Muscle layer of colon (tissue), 2 donors: ENCODE measurements at regions not wholly inside any gene's neighbourhood (a gene's known extent, or its start where the extent isn't known, plus 50 kb on each side); places are given as distances from the start of the nearest gene placed in this dataset.
"Not testable (repeated sequence)": the region's sequence is repeated elsewhere in the genome, so short reads cannot be mapped to it uniquely, and the experiment has no call there.

Source experiments
- H3K27ac ChIP-seq: one replicate; pipeline ENCODE4 v1.7.0; 2013; ENCODE audit warnings: low read depth, mild to moderate bottlenecking, low read length, moderate library complexity
- H3K27me3 ChIP-seq, 2 donors: one replicate each; pipeline ENCODE4 v1.7.0; 2013; ENCODE audit warnings: low read length in 2 of 2, mild to moderate bottlenecking in 2 of 2; ENCODE audit not compliant: insufficient read depth in 2 of 2, control insufficient read depth in 1 of 2
- H3K36me3 ChIP-seq: one replicate; pipeline ENCODE4 v1.7.0; 2013; ENCODE audit warnings: mild to moderate bottlenecking, low read length; ENCODE audit not compliant: insufficient read depth
- H3K4me1 ChIP-seq: one replicate; pipeline ENCODE4 v1.7.0; 2013; ENCODE audit warnings: mild to moderate bottlenecking, low read length; ENCODE audit not compliant: insufficient read depth
- H3K4me3 ChIP-seq, 2 donors: one replicate each; pipeline ENCODE4 v1.7.0; 2013; ENCODE audit warnings: low read length in 2 of 2, low read depth in 1 of 2, mild to moderate bottlenecking in 1 of 2, moderate library complexity in 1 of 2
- H3K9ac ChIP-seq: one replicate; pipeline ENCODE4 v1.7.0; 2013; ENCODE audit warnings: low read length
- H3K9me3 ChIP-seq: one replicate; pipeline ENCODE4 v1.7.0; 2013; ENCODE audit warnings: mild to moderate bottlenecking, low read length
- donor health status: abdominal sarcoma.
- donor health status: Adenocarcinoma of cecum.

DNA sequence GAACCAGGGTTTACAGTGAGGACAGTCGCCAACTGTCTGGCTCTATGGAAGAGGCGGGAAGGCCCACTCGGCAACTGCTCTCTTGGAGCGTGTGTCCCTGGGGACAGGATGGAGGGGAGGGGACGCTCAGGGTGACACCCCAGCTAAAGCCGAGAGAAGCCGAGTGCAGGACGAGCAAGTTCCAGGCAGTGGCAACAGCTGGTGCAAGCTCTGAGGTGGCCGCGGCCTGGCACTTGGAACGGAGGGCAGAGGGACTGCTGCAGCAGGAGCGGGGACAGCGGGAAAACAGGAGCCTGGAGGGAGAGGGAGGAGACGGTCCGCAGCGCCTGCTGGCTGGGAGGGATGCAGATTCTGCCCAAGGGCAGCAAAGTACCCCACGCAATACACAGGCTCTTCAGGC lies 113.8 kb upstream of the CCZ1B start:
- not testable (repeated sequence) for H3K9ac ChIP-seq, H3K27ac ChIP-seq, H3K4me1 ChIP-seq, H3K36me3 ChIP-seq, H3K9me3 ChIP-seq, H3K27me3 ChIP-seq, H3K4me3 ChIP-seq

- H3K9me3 ChIP-seq, H3K27me3 ChIP-seq, H3K9ac ChIP-seq, H3K36me3 ChIP-seq, H3K27ac ChIP-seq, H3K4me1 ChIP-seq, H3K4me3 ChIP-seq: not testable (repeated sequence)
Measured at GRCh38 chr7:6946873-6947272, 120.8 kb upstream of the CCZ1B start.

GRCh38 chr7:6950231-6950630 lies 124.2 kb upstream of the CCZ1B start:
- not testable (repeated sequence) for H3K4me1 ChIP-seq, H3K4me3 ChIP-seq, H3K27ac ChIP-seq, H3K9ac ChIP-seq, H3K36me3 ChIP-seq, H3K9me3 ChIP-seq, H3K27me3 ChIP-seq

DNA sequence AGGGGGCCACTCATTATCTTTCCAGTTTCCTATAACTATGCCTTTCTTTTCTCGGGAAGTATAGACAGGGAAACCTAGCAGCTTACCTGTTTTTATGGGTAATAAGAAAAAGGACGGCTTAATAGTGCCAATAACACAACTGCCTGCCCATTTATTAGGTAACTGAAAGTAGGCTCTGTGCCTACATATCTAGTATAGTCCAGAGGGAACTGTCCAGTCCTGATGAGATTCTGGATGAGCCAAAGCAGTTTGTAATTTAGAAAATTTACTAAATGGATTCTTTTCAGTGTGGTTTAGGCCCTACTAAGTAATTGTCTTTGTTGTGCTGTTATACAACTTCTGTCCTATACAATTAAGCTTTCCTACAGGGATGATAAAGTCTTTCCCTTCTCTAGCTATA lies 125.5 kb upstream of the CCZ1B start:
- H3K4me3 ChIP-seq, H3K9ac ChIP-seq, H3K9me3 ChIP-seq, H3K36me3 ChIP-seq, H3K27ac ChIP-seq, H3K27me3 ChIP-seq, H3K4me1 ChIP-seq: not testable (repeated sequence)

DNA sequence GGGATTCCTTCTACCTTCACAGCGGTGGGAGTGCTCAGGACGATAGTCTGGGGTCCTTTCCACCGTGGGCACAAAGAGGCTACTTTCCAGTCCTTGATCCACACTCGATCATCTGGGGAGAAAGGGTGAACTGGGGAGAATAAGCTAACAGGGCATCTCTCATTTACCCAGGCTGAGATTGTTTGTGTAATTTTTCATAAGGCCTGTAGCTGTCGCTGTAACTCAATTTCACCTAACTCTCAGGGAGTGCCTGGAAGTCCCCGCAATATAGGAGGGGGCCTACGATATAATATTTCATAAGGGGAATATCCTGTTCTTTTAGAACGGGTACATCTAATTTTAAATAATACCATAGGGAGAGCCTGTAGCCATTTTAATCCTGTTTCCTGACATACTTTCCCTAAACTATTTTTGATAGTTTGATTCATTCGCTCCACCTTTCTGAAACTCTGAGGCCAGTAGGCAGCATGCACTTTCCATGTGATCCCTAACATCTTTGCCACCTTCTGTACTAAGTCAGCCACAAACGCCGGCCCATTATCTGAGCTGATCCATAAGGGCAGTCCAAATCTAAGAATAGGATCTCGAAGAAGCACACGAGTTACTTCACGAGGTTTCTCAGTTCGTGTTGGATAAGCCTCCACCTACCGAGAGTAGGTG lies 127.2 kb upstream of the CCZ1B start:
- not testable (repeated sequence) for H3K9me3 ChIP-seq, H3K4me1 ChIP-seq, H3K27me3 ChIP-seq, H3K9ac ChIP-seq, H3K4me3 ChIP-seq, H3K36me3 ChIP-seq, H3K27ac ChIP-seq

- not testable (repeated sequence) for H3K4me3 ChIP-seq, H3K27ac ChIP-seq, H3K4me1 ChIP-seq, H3K9me3 ChIP-seq, H3K36me3 ChIP-seq, H3K27me3 ChIP-seq, H3K9ac ChIP-seq
Measured at GRCh38 chr7:6953798-6954181, 127.7 kb upstream of the CCZ1B start.

DNA sequence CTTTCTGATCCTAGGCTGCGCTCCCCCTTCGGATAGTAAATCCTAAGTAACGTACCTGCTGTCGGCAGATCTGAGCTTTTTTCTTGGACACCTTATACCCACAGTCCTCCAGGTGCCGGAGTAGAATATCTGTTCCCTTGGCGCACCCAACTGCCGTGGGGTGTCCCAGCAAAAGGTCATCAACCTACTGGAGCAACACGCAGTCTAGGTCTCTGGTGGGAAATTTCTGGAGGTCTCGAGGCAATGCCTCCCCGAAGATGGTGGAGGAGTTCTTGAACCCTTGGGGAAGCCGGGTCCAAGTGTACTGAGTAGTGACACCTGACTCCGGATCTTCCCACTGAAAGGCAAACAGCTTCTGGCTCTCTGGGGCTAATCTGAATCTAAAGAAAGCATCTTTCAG lies 129.3 kb upstream of the CCZ1B start:
- H3K27ac ChIP-seq, H3K36me3 ChIP-seq, H3K27me3 ChIP-seq, H3K4me1 ChIP-seq, H3K9me3 ChIP-seq, H3K9ac ChIP-seq, H3K4me3 ChIP-seq: not testable (repeated sequence)

DNA sequence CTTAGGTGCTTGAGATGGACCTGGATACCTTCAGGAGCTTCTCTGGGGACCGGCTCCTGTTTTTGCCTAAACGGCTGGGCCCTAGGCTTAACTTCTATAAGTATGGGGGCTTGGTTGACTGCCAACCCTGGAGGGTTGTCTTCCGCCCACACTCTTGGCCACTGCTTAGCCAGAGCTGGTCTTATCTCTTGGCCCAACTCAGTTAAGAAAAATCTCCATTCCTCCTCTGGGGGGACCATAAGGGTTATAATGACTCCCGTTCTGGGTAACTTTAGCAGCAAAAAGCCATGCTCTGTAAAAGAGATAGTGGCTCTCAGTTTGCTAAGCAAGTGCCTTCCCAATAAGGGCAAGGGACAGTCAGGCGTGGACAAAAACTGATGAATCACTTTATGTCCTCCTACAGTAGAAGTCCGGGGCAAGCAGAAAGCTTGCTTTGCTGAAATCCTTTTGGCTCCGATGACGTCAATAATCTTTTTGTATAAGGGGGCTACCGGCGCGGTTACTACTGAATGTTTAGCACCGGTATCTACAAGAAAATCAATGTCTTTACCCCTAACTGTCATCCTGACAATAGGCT lies 130.0 kb upstream of the CCZ1B start:
- not testable (repeated sequence) for H3K4me3 ChIP-seq, H3K9ac ChIP-seq, H3K27ac ChIP-seq, H3K9me3 ChIP-seq, H3K27me3 ChIP-seq, H3K4me1 ChIP-seq, H3K36me3 ChIP-seq

DNA sequence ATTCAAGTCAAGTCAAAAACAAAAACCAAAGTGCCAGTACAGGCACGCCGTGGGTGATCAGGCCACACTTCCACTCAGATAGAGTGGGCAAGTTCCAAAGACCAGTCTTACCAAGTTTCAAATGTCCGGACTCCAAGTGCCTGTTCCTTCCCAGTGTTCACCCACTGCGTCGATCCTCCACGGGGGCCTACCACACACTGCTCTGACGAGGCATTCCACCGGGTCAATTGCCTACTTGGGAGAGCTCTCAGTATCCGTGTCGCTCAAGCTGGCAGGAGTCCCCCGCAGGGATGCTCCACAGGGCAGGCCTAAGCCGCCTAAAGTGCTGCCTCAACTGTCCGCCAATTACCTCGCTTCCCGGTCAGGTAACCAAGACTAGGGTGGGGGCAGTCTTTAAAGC lies 132.3 kb upstream of the CCZ1B start:
- not testable (repeated sequence) for H3K27ac ChIP-seq, H3K27me3 ChIP-seq, H3K4me1 ChIP-seq, H3K9me3 ChIP-seq, H3K4me3 ChIP-seq, H3K9ac ChIP-seq, H3K36me3 ChIP-seq

DNA sequence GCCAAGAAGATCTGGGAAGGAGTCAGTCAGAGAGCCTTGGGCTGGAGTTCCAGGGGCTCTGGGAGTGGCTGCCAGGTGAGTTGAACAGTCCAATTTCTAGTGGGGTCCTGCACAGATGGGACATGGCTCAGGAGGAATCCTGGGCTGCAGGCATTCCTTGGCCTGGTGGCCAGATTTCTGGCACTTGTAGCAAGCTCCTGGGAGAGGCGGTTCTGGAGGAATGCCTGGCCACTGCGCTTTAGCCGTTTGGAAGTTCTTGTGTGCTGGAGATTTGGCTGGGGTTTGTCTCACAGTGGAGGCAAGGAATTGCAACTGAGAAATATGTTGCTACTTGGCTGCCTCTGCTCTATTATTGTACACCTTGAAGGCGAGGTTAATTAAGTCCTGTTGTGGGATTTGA lies 133.9 kb upstream of the CCZ1B start:
- H3K9ac ChIP-seq, H3K9me3 ChIP-seq, H3K27ac ChIP-seq, H3K27me3 ChIP-seq, H3K4me3 ChIP-seq, H3K36me3 ChIP-seq, H3K4me1 ChIP-seq: not testable (repeated sequence)

GRCh38 chr7:6962871-6963270 lies 136.8 kb upstream of the CCZ1B start:
- not testable (repeated sequence) for H3K36me3 ChIP-seq

GRCh38 chr7:6965051-6965450 lies 139.0 kb upstream of the CCZ1B start:
- not testable (repeated sequence) for H3K36me3 ChIP-seq, H3K4me3 ChIP-seq, H3K27me3 ChIP-seq, H3K9ac ChIP-seq, H3K4me1 ChIP-seq, H3K9me3 ChIP-seq, H3K27ac ChIP-seq

More at GRCh38 chr7:6962871-6963270, 136.8 kb upstream of the CCZ1B start:
- H3K4me3 ChIP-seq, H3K27ac ChIP-seq, H3K9me3 ChIP-seq, H3K9ac ChIP-seq, H3K27me3 ChIP-seq, H3K4me1 ChIP-seq: not testable (repeated sequence)
